ENCODE measurements at regions not wholly inside any gene's neighbourhood (a gene's known extent, or its start where the extent isn't known, plus 50 kb on each side); places are given as distances from the start of the nearest gene placed in this dataset.

- TF ChIP-seq POLR2A (IDR thresholded peaks at IDR 0.05) (no peak), CTCF (IDR thresholded peaks at IDR 0.05) (no peak), EP300 (IDR thresholded peaks at IDR 0.05) (no peak)
These were observed 265.0 kb downstream of the CDC5L start for GRCh38 chr6:44652547-44652946.
